HK-2 (cell line): ENCODE measurements at regions not wholly inside any gene's neighbourhood (a gene's known extent, or its start where the extent isn't known, plus 50 kb on each side); places are given as distances from the start of the nearest gene placed in this dataset.

Experiments used
- DNase-seq: peaks from one replicate; pipeline ENCODE4 v3.0.0-alpha.2; 2018; ENCODE audit not compliant: unreplicated experiment

DNA sequence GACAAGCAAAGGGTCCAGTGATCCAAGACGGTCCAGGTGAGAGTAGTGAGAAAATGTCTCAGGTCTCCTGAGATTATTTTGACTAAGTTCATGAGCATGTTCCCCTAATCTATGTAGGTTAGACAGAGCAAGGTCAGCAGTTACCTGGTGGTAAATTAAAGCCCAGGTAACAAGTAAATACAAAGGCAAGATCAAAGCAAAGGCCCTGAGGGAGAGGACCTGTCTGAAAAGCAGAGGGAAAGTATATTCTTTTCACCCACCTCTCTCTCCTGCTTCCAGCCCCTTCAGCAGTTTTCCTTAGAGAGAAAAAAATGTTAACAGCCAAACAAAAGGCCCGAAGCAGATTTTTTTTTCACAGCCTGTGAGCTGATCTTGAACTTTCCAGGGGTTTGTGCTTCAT is 302.7 kb downstream of the MAP2K6 start:
- no peak for DNase-seq

DNA sequence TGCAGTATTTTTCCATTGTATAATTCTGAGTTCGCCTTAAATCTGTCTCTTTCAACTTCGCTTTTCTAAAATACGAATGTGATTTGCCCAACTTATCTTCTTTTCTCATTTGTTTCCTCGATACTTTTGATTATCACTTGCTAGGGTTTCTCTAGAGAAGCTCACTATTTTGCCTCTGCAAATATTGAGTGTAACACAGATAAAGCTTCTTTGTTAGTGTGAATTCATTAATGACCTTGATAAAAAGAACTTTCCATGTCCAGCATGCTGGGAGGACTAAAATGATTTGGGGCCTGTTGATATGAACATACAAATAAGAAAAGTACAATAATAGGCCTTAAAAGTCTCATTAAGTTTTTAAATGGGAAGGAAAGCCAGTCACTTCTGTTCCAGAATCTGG is 303.3 kb downstream of the MAP2K6 start:
- DNase-seq = no peak

DNA sequence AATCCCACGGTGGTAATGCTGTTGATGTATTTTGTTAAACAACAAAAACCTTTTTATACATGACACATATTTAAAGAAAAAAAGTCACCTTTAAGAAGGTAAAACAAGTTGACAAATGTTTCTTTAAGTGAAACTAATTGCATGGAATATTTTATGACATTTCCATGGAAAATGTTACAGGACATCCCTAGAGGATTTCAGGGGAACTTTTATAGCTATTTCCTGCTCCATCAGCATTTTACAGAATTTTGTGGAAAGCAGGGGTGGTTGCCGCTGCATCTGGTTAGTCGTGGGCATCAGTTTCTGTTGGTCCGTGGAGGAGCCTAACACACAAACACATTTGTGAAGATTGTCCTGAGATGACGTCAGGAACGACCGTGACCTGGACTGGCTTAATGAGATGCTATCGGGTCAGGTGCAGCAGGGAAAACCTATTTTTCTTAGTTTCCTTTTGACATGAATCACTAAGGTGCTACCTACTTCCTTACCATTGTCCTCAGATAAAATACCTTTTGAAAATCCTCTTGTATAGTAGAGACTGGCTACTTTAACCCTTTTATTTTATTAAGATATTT is 305.1 kb downstream of the MAP2K6 start:
- DNase-seq = no peak

DNA sequence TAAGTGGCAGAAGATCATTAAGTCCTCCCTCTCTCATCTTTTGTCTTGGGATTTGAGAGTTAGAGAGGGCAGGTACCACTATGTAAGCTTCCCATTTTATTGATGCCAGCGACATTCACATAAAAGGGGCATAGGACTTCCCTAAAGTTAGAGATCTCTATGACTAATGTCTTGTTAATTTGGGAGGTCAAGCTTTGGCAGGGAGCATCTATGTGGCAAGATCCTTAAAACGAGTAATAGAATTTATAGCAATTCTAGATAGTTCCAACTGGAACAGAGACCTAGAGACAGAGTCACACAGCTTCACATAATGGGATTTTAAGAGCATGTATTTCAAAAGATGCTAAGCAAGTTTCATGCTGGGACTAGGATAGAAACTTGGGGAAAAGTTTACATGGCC is 308.0 kb downstream of the MAP2K6 start:
- no peak for DNase-seq

DNA sequence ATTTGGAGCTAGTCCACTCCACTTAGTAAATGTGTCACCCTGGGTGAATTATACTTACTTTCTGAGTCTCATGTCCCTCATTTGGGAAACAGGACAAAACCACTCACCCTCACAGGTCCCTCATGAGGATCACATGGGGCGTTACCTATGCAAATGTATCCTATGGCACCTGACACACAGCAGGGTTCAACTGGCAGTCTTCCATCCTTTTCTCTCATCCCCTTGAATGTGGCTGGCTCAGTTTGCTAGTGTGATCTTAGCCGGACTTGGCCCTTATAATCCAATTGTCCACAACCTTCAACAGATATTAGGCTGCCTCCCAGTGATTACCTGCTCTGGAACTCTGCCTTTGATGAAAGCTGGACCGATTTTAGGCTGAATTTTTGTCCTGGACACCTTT is 308.8 kb downstream of the MAP2K6 start:
- DNase-seq = no peak

DNA sequence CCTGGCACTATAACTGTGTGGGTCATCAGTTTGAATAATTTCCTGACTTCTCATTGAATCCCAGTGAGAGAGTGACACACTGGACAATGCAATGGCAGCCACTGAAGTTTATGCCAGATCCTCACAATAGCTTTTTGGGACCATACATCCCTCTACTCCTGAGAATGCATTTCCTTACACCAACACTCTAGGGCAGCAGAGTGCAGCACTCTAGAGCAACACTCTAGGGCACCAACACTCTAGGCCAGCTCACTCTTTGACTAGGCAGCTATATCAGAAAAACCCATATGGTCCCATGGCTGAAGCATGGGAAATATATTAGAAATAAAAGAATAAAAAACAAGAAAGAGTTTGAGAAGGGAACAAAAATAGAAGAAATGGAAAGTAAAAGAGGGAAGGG is 309.2 kb downstream of the MAP2K6 start:
- DNase-seq = no peak

DNA sequence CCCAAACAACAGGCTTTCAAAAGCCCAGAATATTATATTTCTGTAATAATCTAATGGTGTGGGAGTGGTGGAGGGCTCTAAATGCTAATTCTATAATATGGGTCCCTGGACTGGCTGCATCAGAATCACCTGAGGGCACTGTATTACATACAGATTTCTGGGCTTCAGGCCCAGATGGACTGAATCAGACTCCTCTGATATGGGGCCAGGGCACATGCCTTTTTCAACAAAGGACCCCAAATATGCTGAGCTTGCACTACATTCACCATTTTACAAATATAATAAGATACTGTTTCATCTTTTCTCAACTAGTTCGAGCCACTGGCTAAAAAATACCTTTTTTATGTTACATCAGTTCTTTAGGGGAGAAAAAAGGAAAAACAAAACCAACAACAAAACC is 309.7 kb downstream of the MAP2K6 start:
- no peak for DNase-seq

DNA sequence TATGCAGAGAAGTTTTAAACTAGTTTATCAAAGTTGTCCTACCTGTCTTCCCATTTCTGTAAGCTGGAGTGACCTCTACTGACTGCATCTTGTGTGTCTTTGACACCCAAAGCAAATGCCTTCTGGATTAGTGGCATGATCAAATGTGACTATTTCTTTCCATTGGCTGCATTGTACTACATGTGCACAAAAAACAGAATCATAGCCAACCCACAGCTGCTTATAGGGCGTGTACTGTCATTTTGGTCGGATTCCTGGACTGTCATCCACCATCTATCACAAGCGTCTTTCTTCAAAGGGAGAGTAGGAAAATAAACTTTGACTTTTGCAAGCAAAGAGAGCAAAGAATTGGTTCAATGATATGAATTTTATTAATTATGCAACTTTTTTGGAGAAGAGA is 310.6 kb downstream of the MAP2K6 start:
- DNase-seq = no peak

DNA sequence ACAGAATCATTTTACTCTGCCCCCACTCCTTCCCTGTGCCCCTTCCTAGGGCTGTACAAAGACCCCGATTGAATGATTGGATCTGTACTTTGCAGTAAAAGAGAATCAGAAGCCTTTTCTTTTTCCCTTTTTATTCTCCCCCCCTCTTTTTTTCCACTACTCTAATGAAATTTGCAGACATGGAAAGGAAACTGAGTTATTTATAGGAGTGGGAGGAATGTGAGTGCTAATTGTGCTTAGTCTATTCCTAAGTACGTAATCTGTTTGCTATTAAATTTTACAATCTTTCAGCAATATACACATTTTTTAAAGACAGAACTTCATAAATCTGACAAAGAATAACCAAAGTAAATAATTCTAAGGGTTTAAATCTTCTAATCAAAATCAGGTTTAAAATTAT is 314.3 kb downstream of the MAP2K6 start:
- DNase-seq = no peak

DNA sequence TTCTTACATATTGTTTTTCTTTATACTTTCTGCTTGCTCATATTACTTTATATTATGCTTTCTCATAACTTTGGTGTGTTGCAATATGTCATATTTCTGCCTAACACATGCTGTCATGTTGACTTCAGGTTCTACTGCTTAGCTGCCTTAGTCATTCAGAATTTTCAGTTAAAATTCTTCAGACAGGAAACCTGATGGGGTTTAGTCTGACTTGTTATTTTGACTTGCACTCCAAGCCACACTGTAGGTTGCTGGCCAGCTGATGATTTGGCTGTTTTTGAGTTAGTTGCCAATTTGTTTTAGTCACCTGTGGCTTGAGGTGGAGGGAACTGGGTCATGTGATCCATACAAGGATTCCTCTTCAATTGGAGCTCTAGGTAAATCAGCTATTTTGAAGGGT is 315.4 kb downstream of the MAP2K6 start:
- DNase-seq = no peak

DNA sequence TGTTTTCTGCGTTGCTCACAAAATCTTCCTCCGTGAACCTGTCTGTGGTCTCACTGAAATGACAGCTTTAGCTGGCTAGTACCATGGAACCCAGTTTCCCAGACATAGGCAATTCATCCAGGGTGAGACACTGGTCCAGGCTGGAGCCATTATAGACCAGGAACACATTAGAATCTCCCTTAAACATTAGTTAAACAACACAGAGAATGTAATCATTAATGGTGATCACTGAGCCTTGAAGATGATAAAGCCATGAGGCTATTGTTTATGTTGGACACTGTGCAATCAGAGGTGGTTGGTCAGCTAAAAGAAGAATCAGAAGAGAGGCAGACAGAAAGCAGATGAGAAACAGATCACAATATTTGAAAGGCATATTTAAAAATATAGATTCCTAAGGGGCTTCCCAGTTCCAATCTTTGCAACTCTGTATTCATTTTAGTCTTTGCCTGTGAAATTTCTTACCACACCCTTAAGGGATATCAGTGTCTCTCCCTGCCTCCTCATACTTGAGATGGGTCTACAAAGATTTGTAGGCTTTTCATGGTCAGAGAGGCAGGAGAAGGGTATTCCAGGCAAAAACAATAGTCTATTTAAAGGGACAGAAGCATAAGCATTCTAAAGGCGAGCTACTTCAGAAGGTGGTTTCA is 317.9 kb downstream of the MAP2K6 start:
- peak; percentile 51 for DNase-seq

DNA sequence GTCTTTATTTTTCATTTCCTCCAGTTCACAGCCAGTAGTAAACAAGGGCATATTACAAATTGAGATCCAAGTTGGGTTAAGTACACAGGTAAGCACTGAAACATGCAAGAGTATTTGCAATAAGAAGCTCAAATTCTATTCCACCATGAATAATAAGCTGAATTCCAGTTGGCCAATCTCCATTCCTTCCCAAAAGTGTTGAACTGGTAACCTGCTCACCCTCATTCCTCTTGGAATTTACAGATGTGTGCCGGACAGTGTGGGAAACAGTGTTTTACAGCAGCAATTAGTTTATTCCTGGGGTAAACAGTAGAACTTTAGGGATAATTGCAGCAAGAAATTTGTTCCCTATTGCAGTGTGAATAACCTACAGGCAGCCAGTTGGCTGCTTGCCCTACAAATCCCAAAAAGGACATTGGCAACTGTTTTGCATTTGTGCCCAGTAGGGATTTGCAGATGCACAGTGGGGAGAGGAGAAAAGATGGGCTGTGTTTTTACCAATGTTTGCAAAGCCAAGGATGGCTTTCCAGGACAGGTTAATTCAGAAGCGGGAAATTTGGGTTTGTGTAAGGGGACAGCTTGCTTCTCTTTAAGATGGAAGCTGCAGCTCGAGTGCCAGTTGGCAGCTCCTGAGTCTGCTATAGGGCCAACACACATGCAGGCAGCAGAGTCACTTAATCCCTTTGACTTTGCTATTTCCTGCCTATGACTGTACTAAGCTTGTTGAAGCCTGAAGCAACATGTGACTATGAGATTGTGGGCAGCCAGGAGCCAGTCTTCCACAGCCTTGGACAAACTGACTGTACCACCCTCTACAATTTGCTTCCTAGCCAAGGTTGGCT is 318.9 kb downstream of the MAP2K6 start:
- peak; percentile 62 for DNase-seq

DNA sequence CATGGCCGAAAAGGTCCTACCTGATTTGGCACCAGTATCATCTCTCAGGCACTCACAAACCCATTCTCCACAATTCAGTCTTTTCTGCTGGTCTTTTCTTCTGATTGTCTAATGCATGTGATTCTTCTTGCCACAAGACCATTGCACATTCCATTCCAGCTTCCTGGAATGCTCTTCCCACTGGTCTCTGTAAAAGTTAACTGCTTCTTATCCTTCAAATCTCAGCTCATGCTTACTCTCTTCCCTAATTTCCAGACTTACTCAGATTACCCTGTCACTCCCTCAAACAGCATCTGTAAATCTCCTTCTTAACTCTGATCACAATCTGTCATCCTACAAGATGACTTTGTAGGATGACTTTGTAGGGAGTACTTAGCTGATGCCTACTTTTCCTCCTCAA is 320.2 kb downstream of the MAP2K6 start:
- DNase-seq = no peak

DNA sequence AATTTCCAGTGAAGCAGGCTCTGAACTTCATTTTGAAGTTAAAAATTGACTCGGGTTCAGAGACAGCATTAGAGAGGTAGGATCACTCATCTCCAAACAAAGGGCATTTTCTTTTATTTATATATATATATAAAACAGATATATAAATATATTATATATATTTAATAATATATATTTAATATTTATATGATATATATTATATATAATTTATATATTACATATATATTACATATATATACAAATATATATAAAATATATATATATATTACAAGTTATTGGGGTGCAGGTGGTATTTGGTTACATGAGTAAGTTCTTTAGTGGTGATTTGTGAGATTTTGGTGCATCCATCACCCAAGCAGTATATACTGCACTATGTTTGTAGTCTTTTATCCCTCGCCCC is 320.8 kb downstream of the MAP2K6 start:
- no peak for DNase-seq

DNA sequence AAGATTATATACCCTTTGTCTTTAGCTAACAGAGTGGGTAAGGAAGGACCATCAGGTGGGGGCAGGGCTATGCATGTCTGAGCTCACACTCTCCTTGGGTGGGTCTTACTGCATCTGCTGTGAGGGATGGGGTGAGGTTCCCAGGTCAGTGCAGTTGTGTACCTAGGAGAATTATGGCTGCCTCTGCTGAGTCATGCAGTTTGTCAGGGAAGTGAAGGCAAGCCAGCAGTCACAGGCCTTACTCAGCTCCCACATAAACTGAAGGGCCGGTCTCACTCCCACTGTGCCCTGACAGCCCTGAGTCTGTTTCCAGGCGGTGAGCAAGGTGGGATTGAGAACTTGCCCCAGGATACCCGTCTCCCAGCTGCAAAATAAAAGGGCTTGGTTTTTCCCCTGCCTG is 328.6 kb downstream of the MAP2K6 start:
- DNase-seq = no peak

DNA sequence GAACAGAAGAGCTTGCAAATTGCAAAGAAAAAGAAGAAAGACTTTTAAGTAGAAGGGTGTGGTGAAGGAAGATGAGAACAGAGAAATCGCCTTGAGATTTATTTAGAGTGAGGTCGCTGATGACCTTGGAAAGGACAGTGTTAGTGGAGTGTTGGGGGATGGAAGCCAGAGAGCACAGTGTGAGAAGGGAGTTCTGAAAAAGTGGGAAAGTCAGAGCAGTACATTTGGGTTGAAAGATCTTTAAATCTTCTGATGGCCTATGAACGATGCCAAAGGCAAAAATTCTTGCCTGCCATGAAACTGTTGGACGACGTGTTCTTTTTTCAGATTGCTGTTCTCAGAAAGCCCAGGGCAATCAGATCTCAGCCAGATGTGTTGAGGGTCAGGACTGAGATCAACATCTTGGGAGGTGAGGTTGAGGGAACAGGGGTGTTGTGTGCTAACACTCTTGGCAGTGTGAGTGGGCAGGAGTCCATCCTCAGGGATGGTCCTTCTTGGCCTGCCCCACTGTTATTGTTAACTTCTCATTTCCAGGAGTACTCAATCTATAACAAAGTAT is 330.1 kb downstream of the MAP2K6 start:
- no peak for DNase-seq

DNA sequence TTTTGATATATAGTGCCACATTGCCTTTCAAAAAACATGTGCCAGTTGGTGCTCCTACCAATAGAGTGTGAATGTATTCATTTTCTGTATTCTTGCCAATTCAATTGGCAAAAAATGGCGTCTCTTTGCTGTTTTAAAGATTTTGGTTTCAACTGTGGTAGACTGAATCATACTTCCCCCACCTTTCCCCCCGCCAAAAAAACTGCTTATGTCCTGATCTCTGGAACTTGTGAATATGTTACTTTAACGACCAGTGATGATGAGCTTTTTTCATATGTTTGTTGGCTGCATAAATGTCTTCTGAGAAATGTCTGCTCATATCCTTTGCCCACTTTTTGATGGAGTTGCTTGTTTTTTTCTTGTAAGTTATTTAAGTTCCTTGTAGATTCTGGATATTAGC is 325.1 kb upstream of the KCNJ16 start:
- DNase-seq = no peak

DNA sequence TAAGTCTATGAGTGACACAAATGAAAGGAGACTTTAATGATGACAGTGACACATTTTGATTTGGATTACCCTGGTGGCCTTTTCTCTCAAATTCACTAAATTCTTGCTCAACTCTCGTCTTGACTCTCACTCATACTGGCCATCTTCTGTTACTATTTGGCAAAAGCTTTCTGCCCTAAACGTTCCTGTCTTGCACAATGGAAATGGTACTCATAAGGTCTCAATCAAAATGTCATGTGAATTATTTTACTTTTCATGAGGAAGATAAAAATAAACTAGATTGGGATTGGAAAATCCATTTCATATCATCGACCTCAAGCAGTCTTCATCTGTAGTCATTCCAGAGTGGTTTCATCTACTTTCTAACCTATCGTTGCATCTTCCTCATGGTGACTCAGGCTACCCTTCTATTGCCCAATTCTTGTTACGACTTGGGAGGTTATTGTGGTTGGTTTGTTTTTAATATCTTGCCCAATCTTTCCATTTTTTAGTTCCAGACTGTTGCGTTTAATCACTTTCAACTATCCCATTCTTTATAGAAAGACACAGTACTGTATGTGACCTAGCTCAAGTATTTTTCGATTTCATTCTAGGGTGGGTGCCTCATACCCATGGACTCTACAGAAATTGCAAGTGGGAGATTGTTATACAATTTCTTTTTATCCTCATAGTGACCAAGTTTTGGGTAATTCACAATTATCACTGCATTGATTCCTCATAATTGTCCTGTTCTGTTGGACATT is 317.2 kb upstream of the KCNJ16 start:
- no peak for DNase-seq

DNA sequence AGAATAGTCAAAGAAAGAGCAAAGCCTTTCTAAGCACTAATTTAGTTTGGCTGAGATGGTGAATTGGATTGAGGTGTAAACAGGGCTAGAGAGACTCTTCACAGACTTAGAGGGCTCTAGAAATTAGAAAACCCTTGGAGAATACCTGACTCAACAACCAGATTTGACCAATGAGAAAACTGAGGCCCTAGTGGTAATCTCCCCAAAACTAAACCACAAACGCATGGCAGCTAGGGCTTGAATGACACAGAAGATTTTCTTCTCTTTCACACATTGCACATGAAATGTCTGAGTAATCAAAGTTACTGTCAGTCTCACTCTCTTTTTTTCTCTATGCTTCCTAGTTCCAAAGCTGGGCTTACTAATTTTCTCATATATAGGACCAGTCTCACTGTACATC is 314.5 kb upstream of the KCNJ16 start:
- DNase-seq = no peak

DNA sequence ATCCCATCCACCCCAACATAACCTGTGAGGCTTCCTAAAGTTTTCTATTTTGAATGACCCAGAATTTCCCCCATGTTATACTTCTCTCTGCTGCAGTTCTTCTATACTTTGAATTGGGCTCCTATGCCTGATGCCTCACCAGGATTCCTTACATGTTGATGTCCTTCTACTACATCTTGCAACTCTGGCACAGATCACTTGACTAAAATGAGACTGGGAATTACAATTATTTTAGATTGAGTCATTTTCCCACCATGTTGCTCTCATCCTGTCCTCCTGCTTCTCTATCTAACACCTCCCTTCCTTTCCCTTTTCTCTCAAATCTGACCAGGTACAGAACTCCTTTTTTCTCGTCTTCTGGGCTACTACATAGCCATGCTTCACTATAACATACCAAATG is 314.0 kb upstream of the KCNJ16 start:
- no peak for DNase-seq

DNA sequence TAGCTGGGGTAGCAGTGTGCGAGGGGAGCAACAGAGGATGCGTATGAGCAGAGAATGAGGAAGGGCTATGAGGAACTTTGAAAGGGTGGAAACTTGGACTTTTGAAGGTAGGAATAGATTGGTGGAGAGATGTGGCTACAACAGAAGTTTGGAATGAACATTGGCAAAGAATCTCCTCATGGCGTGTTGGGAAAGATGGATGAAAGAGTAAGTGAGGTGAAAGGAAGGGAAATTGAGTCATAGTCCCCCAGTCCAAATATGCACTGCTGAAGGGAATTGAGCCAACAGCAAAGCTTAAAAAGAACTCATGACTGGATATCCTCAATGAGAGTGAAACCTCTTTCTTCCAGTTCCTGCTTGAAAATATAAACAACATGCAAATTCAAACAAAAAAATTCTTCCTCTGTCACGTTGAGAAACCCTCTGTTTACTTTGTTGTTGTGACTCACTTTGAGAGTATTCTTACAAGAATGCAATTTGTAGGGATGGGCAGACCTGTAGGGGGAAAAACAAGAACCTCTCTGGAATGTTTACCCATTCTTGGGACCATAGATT is 313.2 kb upstream of the KCNJ16 start:
- DNase-seq = no peak

DNA sequence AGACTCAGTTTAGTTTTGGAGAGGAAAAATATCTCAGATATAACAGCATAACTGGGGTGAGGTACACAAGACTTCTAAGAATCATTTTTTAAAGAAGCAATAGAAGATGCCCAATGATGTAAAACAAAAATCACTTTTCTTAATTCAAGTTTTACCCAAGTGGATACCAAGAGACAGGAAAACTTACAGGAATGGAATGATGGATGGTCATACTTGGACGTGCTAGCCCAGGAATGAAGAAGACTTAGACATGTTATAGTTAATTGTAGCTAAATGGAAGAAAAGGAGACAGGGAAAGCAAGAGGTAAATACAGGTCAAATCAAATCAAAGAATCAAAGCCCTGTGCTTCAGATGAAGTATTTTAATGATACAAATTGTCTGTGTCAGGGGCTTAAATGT is 312.7 kb upstream of the KCNJ16 start:
- no peak for DNase-seq
